GM12878 (cell line): ENCODE measurements at regions not wholly inside any gene's neighbourhood (a gene's known extent, or its start where the extent isn't known, plus 50 kb on each side); places are given as distances from the start of the nearest gene placed in this dataset.

Source experiments
- EP300 ChIP-seq, 2 experiments: fragments of 150-350 bp in 1 of 2; IDR thresholded peaks; 2 replicates each; pipeline ENCODE4 v1.6.1; 2011 to 2012; ENCODE audit warnings: low read depth in 2 of 2, low read length in 2 of 2, borderline replicate concordance in 1 of 2, improper control_type of control experiment in 1 of 2, inconsistent platforms in 1 of 2; ENCODE audit not compliant: control insufficient read depth in 1 of 2
- HDAC6 ChIP-seq: fragments of 200-600 bp; sonication (generic); IDR thresholded peaks from one replicate; pipeline ENCODE4 v1.8.0; 2017; ENCODE audit warnings: antibody characterized with exemption; ENCODE audit not compliant: unreplicated experiment
- MYC ChIP-seq: IDR thresholded peaks from 2 replicates; pipeline ENCODE4 v1.6.1; 2011; ENCODE audit warnings: mild to moderate bottlenecking, low read length, moderate library complexity, inconsistent platforms; ENCODE audit not compliant: insufficient read depth, insufficient replicate concordance, insufficient read length, severe bottlenecking
- ZNF384 ChIP-seq: IDR thresholded peaks from 2 replicates; pipeline ENCODE4 v1.6.1; 2012; ENCODE audit warnings: low read depth, mild to moderate bottlenecking, low read length, improper control_type of control experiment, borderline replicate concordance
- TF ChIP-seq, protein P1 (sequence below), 3 experiments: IDR thresholded peaks in 2 of 3; conservative IDR thresholded peaks in 1 of 3; 2 replicates each; pipeline ENCODE4 v1.5.1; 2011; ENCODE audit warnings: low read depth in 3 of 3, low read length in 3 of 3, mild to moderate bottlenecking in 3 of 3, control low read depth in 2 of 3, moderate library complexity in 2 of 3, inconsistent platforms in 1 of 3, mixed read lengths in 1 of 3; ENCODE audit not compliant: control insufficient read depth in 2 of 3, insufficient read depth in 1 of 3; ENCODE audit errors: extremely low read depth in 1 of 3
- TF ChIP-seq, protein P2 (sequence below): fragments of 450-650 bp; IDR thresholded peaks from 2 replicates; pipeline ENCODE4 v1.6.1; 2017; ENCODE audit warnings: antibody characterized with exemption, mild to moderate bottlenecking, moderate library complexity

GRCh38 chr22:48921411-48921903 lies 906.2 kb downstream of the BRD1 start:
- TF ChIP-seq ZNF384: no peak
- no peak for TF ChIP-seq HDAC6
- no peak for TF ChIP-seq EP300 (IDR thresholded peaks at IDR 0.05; ENCODE audit: borderline replicate concordance in 1 of 2, control insufficient read depth in 1 of 2, low read depth in 2 of 2, low read length in 2 of 2)
- TF ChIP-seq, protein P1, sequence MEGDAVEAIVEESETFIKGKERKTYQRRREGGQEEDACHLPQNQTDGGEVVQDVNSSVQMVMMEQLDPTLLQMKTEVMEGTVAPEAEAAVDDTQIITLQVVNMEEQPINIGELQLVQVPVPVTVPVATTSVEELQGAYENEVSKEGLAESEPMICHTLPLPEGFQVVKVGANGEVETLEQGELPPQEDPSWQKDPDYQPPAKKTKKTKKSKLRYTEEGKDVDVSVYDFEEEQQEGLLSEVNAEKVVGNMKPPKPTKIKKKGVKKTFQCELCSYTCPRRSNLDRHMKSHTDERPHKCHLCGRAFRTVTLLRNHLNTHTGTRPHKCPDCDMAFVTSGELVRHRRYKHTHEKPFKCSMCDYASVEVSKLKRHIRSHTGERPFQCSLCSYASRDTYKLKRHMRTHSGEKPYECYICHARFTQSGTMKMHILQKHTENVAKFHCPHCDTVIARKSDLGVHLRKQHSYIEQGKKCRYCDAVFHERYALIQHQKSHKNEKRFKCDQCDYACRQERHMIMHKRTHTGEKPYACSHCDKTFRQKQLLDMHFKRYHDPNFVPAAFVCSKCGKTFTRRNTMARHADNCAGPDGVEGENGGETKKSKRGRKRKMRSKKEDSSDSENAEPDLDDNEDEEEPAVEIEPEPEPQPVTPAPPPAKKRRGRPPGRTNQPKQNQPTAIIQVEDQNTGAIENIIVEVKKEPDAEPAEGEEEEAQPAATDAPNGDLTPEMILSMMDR (IDR thresholded peaks at IDR 0.05 in 2 of 3, conservative IDR thresholded peaks at IDR 0.05 in 1 of 3; ENCODE audit: control insufficient read depth in 2 of 3, extremely low read depth in 1 of 3, insufficient read depth in 1 of 3, low read depth in 3 of 3, low read length in 3 of 3): no peak
- no peak for TF ChIP-seq MYC
- TF ChIP-seq, protein P2, sequence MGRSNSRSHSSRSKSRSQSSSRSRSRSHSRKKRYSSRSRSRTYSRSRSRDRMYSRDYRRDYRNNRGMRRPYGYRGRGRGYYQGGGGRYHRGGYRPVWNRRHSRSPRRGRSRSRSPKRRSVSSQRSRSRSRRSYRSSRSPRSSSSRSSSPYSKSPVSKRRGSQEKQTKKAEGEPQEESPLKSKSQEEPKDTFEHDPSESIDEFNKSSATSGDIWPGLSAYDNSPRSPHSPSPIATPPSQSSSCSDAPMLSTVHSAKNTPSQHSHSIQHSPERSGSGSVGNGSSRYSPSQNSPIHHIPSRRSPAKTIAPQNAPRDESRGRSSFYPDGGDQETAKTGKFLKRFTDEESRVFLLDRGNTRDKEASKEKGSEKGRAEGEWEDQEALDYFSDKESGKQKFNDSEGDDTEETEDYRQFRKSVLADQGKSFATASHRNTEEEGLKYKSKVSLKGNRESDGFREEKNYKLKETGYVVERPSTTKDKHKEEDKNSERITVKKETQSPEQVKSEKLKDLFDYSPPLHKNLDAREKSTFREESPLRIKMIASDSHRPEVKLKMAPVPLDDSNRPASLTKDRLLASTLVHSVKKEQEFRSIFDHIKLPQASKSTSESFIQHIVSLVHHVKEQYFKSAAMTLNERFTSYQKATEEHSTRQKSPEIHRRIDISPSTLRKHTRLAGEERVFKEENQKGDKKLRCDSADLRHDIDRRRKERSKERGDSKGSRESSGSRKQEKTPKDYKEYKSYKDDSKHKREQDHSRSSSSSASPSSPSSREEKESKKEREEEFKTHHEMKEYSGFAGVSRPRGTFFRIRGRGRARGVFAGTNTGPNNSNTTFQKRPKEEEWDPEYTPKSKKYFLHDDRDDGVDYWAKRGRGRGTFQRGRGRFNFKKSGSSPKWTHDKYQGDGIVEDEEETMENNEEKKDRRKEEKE: no peak
